IPS-NIHi11 (cell line): ENCODE measurements at regions not wholly inside any gene's neighbourhood (a gene's known extent, or its start where the extent isn't known, plus 50 kb on each side); places are given as distances from the start of the nearest gene placed in this dataset.

Experiments used
- DNase-seq: peaks from one replicate; pipeline ENCODE4 v3.0.0; 2012; ENCODE audit warnings: mixed read lengths, low spot score

- DNase-seq, result peak; percentile 23
Observed at GRCh38 chr9:84393266-84393950, 52.9 kb upstream of the SLC28A3 start.

GRCh38 chr9:84394036-84394435 lies 53.5 kb upstream of the SLC28A3 start:
- DNase-seq, result no peak

GRCh38 chr9:84397151-84397728 lies 56.7 kb upstream of the SLC28A3 start:
- DNase-seq, result peak; percentile 81

- peak; percentile 12 for DNase-seq
Observed at GRCh38 chr9:84397822-84398221, 57.3 kb upstream of the SLC28A3 start.

GRCh38 chr9:84402517-84402916 lies 62.0 kb upstream of the SLC28A3 start:
- DNase-seq, result no peak

GRCh38 chr9:84403288-84403687 lies 62.7 kb upstream of the SLC28A3 start:
- DNase-seq, result no peak

- peak; percentile 86 for DNase-seq
Observed at GRCh38 chr9:84404095-84404686, 63.6 kb upstream of the SLC28A3 start.

GRCh38 chr9:84405667-84406066 lies 65.1 kb upstream of the SLC28A3 start:
- DNase-seq, result no peak

GRCh38 chr9:84408416-84408815 lies 67.9 kb upstream of the SLC28A3 start:
- DNase-seq, result no peak

GRCh38 chr9:84411683-84412267 lies 71.2 kb upstream of the SLC28A3 start:
- DNase-seq, result no peak

GRCh38 chr9:84412654-84413053 lies 72.1 kb upstream of the SLC28A3 start:
- no peak for DNase-seq

- DNase-seq, result no peak
Observed at GRCh38 chr9:84413301-84413700, 72.7 kb upstream of the SLC28A3 start.

GRCh38 chr9:84419031-84419602 lies 78.6 kb upstream of the SLC28A3 start:
- peak; percentile 60 for DNase-seq

GRCh38 chr9:84424931-84425330 lies 84.4 kb upstream of the SLC28A3 start:
- no peak for DNase-seq

GRCh38 chr9:84432746-84433145 lies 92.2 kb upstream of the SLC28A3 start:
- no peak for DNase-seq

GRCh38 chr9:84435902-84436301 lies 95.3 kb upstream of the SLC28A3 start:
- no peak for DNase-seq

GRCh38 chr9:84436386-84437109 lies 96.0 kb upstream of the SLC28A3 start:
- no peak for DNase-seq

- no peak for DNase-seq
Observed at GRCh38 chr9:84438391-84438790, 97.8 kb upstream of the SLC28A3 start.

- DNase-seq, result no peak
Observed at GRCh38 chr9:84439250-84439649, 98.7 kb upstream of the SLC28A3 start.

- no peak for DNase-seq
Observed at GRCh38 chr9:84442712-84443111, 102.2 kb upstream of the SLC28A3 start.

GRCh38 chr9:84445737-84446136 lies 105.2 kb upstream of the SLC28A3 start:
- DNase-seq, result no peak

- no peak for DNase-seq
Observed at GRCh38 chr9:84447305-84447704, 106.7 kb upstream of the SLC28A3 start.
